CD4-positive, CD25-positive, alpha-beta regulatory T cell (primary cell): ENCODE measurements at regions not wholly inside any gene's neighbourhood (a gene's known extent, or its start where the extent isn't known, plus 50 kb on each side); places are given as distances from the start of the nearest gene placed in this dataset.

Experiments used
- ATAC-seq, 2 donors: fragments of 150-1000 bp; cut with Tn5 transposase; one replicate each; pipeline ENCODE4 v1.10.0; 2021; ENCODE audit warnings: low read depth in 2 of 2, moderate number of reproducible peaks in 2 of 2, moderate library complexity in 1 of 2
- DNase-seq, 3 donors: peaks; one replicate each; pipeline versions ENCODE4 v3.0.0 to v3.0.0-alpha.2; 2012 to 2022; ENCODE audit warnings: mixed read lengths in 1 of 3
- H3K27ac ChIP-seq: one replicate; pipeline ENCODE4 v1.7.0; 2013; ENCODE audit warnings: mild to moderate bottlenecking, low read length; ENCODE audit not compliant: insufficient read depth, poor library complexity, severe bottlenecking
- H3K27me3 ChIP-seq: one replicate; pipeline ENCODE4 v1.7.0; 2013; ENCODE audit warnings: low read length; ENCODE audit not compliant: control insufficient read depth, insufficient read depth
- H3K36me3 ChIP-seq: one replicate; pipeline ENCODE4 v1.7.0; 2013; ENCODE audit warnings: mild to moderate bottlenecking, low read length, moderate library complexity; ENCODE audit not compliant: control insufficient read depth, insufficient read depth
- H3K4me1 ChIP-seq: 2 replicates; pipeline ENCODE4 v1.7.0; 2013; ENCODE audit warnings: mild to moderate bottlenecking, low read length; ENCODE audit not compliant: insufficient read depth, control insufficient read depth, poor library complexity, severe bottlenecking
- H3K4me3 ChIP-seq: one replicate; pipeline ENCODE4 v1.7.0; 2013; ENCODE audit warnings: low read depth, mild to moderate bottlenecking, low read length, moderate library complexity
- H3K9me3 ChIP-seq, 2 experiments: 1 replicate in 1 of 2; 2 replicates in 1 of 2; pipeline ENCODE4 v1.7.0; 2013; ENCODE audit warnings: low read length in 2 of 2, mild to moderate bottlenecking in 1 of 2, moderate library complexity in 1 of 2; ENCODE audit not compliant: control insufficient read depth in 2 of 2
- H3K27ac Mint-ChIP-seq, 3 donors: one replicate each; pipeline ENCODE4 v1.8.0; 2020 to 2022; ENCODE audit warnings: mild to moderate bottlenecking in 3 of 3, mixed read lengths in 3 of 3, moderate library complexity in 2 of 3
- H3K27me3 Mint-ChIP-seq: one replicate; pipeline ENCODE4 v1.8.0; 2022; ENCODE audit warnings: mild to moderate bottlenecking, mixed read lengths
- H3K36me3 Mint-ChIP-seq: one replicate; pipeline ENCODE4 v1.8.0; 2020; ENCODE audit warnings: mixed read lengths
- H3K4me1 Mint-ChIP-seq, 4 donors: one replicate each; pipeline ENCODE4 v1.8.0; 2020 to 2022; ENCODE audit warnings: mixed read lengths in 4 of 4, mild to moderate bottlenecking in 1 of 4
- H3K4me3 Mint-ChIP-seq, 4 donors: one replicate each; pipeline ENCODE4 v1.8.0; 2020 to 2022; ENCODE audit warnings: mild to moderate bottlenecking in 4 of 4, mixed read lengths in 4 of 4, moderate library complexity in 3 of 4
- H3K9me3 Mint-ChIP-seq, 7 donors: one replicate each; pipeline ENCODE4 v1.8.0; 2020 to 2022; ENCODE audit warnings: mixed read lengths in 7 of 7, mild to moderate bottlenecking in 3 of 7, moderate library complexity in 2 of 7

DNA sequence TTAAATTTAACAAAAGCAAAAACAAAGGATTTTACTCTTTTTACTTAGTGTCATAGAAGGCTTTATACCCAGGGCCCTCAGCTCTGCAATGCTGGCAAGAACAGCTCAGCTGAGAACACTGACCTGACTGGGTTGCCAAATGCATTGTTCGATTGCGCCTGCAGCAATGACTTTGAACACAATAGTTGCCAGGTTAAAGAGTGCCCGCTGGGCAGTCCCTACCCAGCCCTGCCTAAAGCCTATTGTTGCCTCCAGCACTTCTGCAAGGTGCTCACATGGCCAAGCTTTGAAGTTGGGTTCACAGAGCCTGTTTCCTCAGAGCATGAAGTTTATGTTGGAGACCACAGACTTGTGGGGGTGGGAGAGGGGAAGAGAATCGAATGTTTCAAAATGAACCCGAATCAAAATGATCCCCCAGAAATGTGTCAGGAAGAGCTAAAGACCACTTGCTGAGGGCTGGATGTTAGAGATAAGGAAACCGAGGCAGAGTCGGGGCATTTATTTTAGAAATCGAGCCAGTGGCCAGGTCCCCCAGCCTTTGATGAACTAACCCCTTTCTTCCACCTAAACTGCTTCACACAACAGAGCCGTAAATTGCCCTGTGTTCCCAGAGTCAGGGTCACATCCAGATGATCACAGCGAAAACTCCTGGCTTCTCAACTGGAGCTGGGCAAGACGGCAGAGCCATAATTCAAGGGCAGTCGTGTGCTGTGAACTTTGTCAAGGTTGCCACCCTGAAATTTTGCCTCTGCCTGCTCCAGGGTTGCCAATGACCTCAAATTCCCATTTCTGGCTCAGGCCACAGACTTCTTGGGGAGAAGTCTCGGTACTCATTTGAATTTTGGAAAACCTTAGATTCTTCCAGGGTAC lies 55.0 kb downstream of the FOXA2 start:
- H3K27ac Mint-ChIP-seq, result no peak overlapping the region
- Histone ChIP-seq H3K36me3 (no peaks in the 10 kb centered on the region), H3K9me3 (no peaks in the 10 kb centered on the region), H3K27me3 (no peaks in the 10 kb centered on the region), H3K4me3 (no peak overlapping the region), H3K27ac (no peak overlapping the region), H3K4me1 (no peaks in the 10 kb centered on the region)
- peaks cover 0 to 3% (median 2%) of the 10 kb centered on the region in 7 donors for H3K9me3 Mint-ChIP-seq
- H3K4me1 Mint-ChIP-seq, result no peaks in the 10 kb centered on the region
- ATAC-seq (no peak), DNase-seq (no peak)
- H3K27me3 Mint-ChIP-seq, result no peaks in the 10 kb centered on the region
- H3K4me3 Mint-ChIP-seq, result no peak overlapping the region
- no peaks in the 10 kb centered on the region for H3K36me3 Mint-ChIP-seq

DNA sequence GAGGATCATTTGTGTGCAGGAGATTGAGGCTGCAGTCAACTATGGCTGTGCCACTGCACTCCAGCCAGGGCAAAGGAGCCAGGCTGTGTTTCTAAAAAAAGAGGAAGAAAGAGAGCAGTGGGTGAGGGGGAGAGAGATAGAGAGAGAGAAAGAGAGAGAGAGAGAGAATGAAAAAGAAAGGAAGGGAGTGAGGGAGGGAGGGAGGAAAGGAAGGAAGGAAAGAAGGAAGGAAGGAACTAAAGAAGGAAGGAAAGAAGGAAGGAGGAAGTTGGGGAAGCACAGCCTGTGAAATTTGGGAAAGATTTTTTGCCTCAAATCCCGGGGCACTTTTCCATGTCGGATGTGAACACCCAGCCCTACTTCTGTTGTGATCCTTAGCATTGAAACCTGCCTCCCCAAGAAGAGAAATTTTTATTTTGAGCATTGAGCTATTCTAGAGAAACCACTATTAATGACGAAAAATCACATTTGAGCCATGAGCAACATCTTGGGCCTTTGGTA lies 57.8 kb downstream of the FOXA2 start:
- no peak for DNase-seq
- no peaks in the 10 kb centered on the region for H3K4me1 Mint-ChIP-seq
- Histone ChIP-seq H3K36me3 (no peaks in the 10 kb centered on the region), H3K4me1 (no peaks in the 10 kb centered on the region), H3K27ac (no peak overlapping the region), H3K9me3 (no peaks in the 10 kb centered on the region), H3K27me3 (no peaks in the 10 kb centered on the region), H3K4me3 (no peak overlapping the region)
- no peak overlapping the region for H3K27ac Mint-ChIP-seq
- peaks cover 0 to 4% (median 2%) of the 10 kb centered on the region in 7 donors for H3K9me3 Mint-ChIP-seq
- no peak for ATAC-seq
- H3K4me3 Mint-ChIP-seq, result no peak overlapping the region
- no peaks in the 10 kb centered on the region for H3K36me3 Mint-ChIP-seq
- no peaks in the 10 kb centered on the region for H3K27me3 Mint-ChIP-seq

DNA sequence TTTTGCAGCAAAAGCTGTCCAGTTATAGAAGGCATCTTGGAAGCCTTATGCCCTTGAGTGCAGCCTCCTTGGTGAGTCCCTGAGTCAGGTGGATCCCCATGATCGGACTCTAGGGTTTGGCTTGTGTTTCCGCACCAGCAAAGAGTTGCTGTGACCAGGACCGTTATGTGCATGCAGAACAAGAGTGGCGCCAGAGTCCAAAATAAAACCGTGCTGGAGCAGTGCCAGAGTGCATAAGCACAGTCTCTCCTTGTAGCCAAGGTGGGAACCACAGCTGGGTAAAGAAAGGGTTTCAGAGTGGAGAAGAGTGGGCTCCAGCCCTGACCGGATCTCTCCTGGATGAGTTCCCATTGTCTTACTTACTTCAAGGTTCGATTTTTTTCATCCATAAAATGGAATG lies 58.6 kb downstream of the FOXA2 start:
- ATAC-seq, result no peak

DNA sequence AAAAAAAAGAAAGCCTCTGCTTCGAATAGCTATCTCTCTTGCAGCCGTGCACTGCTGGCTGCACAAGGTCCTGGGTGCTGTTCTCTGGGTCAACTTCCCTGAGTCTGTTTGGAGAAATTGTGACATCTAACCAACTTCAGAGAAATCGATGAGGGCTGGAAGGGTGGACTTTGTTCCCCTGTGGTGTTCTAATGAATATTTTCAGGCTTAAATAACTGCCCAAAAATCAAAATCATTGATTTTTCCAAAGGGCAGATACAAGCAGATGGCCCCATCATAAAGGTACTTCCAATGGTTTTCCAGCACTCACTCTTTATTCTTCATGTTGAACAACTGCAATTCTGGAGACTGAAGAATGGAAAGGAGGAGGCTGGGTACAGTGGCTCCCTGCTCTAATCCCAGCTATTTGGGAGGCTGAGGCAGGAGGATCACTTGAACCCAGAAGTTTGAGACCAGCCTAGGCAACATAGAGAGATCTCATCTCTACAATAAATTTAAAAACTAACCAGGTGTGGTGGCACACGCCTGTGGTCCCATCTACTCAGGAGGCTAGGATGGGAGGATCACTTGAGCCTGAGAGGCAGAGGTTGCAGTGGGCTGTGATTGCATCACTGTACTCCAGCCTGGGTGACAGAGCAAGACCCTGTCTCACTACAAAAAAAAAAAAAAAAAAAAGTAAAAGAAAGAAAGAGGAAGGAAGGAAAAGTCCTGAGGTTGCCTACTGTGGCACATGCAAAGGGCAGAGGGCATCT lies 59.1 kb downstream of the FOXA2 start:
- peaks cover 0 to 4% (median 1%) of the 10 kb centered on the region in 7 donors for H3K9me3 Mint-ChIP-seq
- H3K27me3 ChIP-seq, result no peaks in the 10 kb centered on the region
- ATAC-seq (no peak), DNase-seq (no peak)
- no peaks in the 10 kb centered on the region for H3K36me3 ChIP-seq
- H3K27me3 Mint-ChIP-seq, result no peaks in the 10 kb centered on the region
- H3K4me3 Mint-ChIP-seq, result no peak overlapping the region
- no peaks in the 10 kb centered on the region for H3K36me3 Mint-ChIP-seq
- no peak overlapping the region for H3K27ac ChIP-seq
- no peak overlapping the region for H3K27ac Mint-ChIP-seq
- H3K4me3 ChIP-seq, result no peak overlapping the region
- no peaks in the 10 kb centered on the region for H3K4me1 Mint-ChIP-seq
- no peaks in the 10 kb centered on the region for H3K9me3 ChIP-seq
- no peaks in the 10 kb centered on the region for H3K4me1 ChIP-seq

More for the DNA sequence above, 58.6 kb downstream of the FOXA2 start:
- Mint-ChIP-seq H3K36me3 (no peaks in the 10 kb centered on the region), H3K4me1 (no peaks in the 10 kb centered on the region), H3K9me3 (peaks cover 0 to 4% (median 1%) of the 10 kb centered on the region in 7 donors), H3K27ac (no peak overlapping the region), H3K27me3 (no peaks in the 10 kb centered on the region), H3K4me3 (no peak overlapping the region)
- Histone ChIP-seq H3K36me3 (no peaks in the 10 kb centered on the region), H3K4me1 (no peaks in the 10 kb centered on the region), H3K27me3 (no peaks in the 10 kb centered on the region), H3K27ac (no peak overlapping the region), H3K4me3 (no peak overlapping the region), H3K9me3 (no peaks in the 10 kb centered on the region)
- no peak for DNase-seq

DNA sequence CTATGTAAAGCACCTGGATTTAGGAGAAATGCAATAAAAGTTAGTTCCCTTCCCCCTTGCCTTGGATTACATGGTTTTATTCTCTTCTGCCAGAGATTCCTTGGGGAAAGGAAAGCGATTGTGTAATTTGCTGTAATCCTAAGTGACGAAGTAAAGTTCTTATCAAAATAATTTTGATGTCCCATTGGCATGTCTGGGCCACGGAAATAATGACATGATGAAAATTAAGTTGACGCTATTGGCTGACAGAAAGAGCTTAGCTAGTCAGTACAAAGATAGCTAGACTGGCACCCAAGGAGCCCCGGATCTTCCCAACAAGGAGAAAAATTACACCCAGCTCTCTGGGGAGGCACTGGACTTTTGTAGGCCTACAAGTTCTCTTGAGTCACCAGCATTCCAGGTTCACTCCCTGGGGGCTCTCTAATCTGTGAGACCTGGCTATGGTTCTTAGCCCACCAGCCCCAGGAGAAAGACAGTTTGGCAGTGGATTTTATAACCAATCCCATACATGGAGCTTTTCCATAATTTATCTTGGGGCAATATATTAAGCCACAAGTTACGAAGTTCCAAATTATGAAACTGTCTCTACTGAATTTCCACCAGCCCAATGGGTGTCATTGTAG lies 59.9 kb downstream of the FOXA2 start:
- Mint-ChIP-seq H3K9me3 (peaks cover 0 to 8% (median 1%) of the 10 kb centered on the region in 7 donors), H3K36me3 (no peaks in the 10 kb centered on the region), H3K27ac (no peak overlapping the region), H3K4me3 (no peak overlapping the region), H3K4me1 (no peaks in the 10 kb centered on the region), H3K27me3 (no peaks in the 10 kb centered on the region)
- H3K27ac ChIP-seq, result no peak overlapping the region
- no peaks in the 10 kb centered on the region for H3K36me3 ChIP-seq
- H3K4me3 ChIP-seq, result no peak overlapping the region
- H3K4me1 ChIP-seq, result no peaks in the 10 kb centered on the region
- no peaks in the 10 kb centered on the region for H3K27me3 ChIP-seq
- no peak for DNase-seq
- no peak for ATAC-seq
- no peaks in the 10 kb centered on the region for H3K9me3 ChIP-seq

DNA sequence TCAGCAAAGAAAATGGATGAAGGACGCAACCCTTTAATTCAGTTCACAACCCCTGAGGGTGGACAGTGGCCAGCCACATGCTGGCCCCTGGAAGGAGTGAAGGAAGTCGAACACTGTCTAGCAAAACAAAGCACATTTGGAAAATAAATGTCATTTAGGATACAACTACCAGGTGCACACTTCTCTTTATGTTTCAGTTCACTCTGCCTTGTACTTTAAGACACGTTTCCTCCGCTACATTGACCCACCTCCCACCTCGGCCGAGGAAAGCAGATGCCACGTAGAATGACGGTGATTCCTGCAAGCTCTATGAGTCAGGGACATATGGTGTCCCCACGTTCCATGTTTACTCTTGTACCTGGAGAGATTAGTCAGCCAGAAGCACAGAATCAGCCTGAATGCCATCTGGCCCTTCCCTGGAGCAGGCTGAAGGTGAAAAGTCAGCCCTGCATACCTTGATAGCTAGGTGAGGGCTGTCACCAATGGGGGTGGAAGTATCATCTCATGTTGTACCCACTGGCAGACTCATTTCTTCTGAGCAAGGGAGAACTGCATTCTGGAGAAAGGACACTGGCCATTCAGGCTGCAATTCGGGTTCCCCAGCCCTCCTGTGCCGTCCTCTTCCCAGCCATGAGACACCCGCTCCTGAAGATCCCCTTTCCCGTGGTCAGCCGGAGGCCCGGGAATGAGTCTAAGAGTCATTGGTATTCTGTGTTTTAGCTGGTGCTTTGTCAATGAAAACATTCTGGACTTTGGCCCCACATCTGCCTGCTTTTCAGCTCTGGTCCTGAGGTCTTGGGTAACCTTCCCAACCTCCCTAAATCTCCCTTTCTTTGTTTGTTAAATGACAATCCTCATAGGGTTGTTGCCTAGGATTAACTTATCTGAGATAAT lies 60.6 kb downstream of the FOXA2 start:
- Mint-ChIP-seq H3K36me3 (no peaks in the 10 kb centered on the region), H3K27me3 (no peaks in the 10 kb centered on the region), H3K4me3 (no peak overlapping the region), H3K9me3 (peaks cover 0 to 10% (median 1%) of the 10 kb centered on the region in 7 donors), H3K27ac (no peak overlapping the region), H3K4me1 (peaks cover 0 to 3% (median 0%) of the 10 kb centered on the region in 4 donors)
- no peak for DNase-seq
- Histone ChIP-seq H3K4me1 (no peaks in the 10 kb centered on the region), H3K27me3 (no peaks in the 10 kb centered on the region), H3K36me3 (no peaks in the 10 kb centered on the region), H3K9me3 (no peaks in the 10 kb centered on the region), H3K4me3 (no peak overlapping the region), H3K27ac (no peak overlapping the region)
- ATAC-seq, result no peak

DNA sequence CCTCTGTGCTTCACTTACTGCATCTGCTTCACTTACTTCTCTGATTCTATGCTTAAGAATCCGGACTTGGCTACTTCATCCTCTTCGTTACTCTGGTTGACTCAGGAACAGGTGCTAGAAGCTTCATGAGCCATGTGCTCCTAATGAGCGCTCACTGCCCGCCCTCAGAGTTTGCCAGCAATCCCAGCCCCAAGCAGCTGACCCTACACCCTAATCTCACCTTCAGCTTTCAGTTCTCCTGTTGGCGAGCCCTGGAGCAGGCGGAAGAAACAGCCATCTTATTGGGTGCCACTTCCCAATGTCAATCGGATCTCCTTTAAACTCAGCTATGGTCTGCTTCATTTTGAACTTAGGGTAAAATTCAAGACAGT lies 61.3 kb downstream of the FOXA2 start:
- no peaks in the 10 kb centered on the region for H3K36me3 Mint-ChIP-seq
- no peak overlapping the region for H3K4me3 Mint-ChIP-seq
- H3K36me3 ChIP-seq, result no peaks in the 10 kb centered on the region
- no peak for DNase-seq
- no peaks in the 10 kb centered on the region for H3K27me3 ChIP-seq
- no peaks in the 10 kb centered on the region for H3K27me3 Mint-ChIP-seq
- peaks cover 0 to 3% (median 0%) of the 10 kb centered on the region in 4 donors for H3K4me1 Mint-ChIP-seq
- no peaks in the 10 kb centered on the region for H3K4me1 ChIP-seq
- H3K9me3 Mint-ChIP-seq, result peaks cover 0 to 14% (median 0%) of the 10 kb centered on the region in 7 donors
- H3K27ac ChIP-seq, result no peak overlapping the region
- no peaks in the 10 kb centered on the region for H3K9me3 ChIP-seq
- no peak overlapping the region for H3K4me3 ChIP-seq
- no peak for ATAC-seq
- no peak overlapping the region for H3K27ac Mint-ChIP-seq
